Fibroblast of lung (primary cell): ENCODE measurements at regions not wholly inside any gene's neighbourhood (a gene's known extent, or its start where the extent isn't known, plus 50 kb on each side); places are given as distances from the start of the nearest gene placed in this dataset.

Experiments
- CTCF ChIP-seq, 2 donors: IDR thresholded peaks in 1 of 2; conservative IDR thresholded peaks in 1 of 2; 1 replicate in 1 of 2; 2 replicates in 1 of 2; pipeline ENCODE4 v1.5.1; 2011 to 2012; ENCODE audit warnings: low read length in 2 of 2, control low read depth in 1 of 2, inconsistent platforms in 1 of 2, low read depth in 1 of 2, mild to moderate bottlenecking in 1 of 2
- EZH2 ChIP-seq: IDR thresholded peaks from 2 replicates; pipeline ENCODE4 v1.5.1; 2012; ENCODE audit warnings: low read length, control low read depth, mild to moderate bottlenecking; ENCODE audit errors: missing control alignments

GRCh38 chr12:87756721-87757120, 272.5 kb downstream of the C12orf50 start:
- no peak for TF ChIP-seq CTCF (conservative IDR thresholded peaks at IDR 0.05 in 1 of 2, IDR thresholded peaks at IDR 0.05 in 1 of 2; ENCODE audit: low read depth in 1 of 2, low read length in 2 of 2)
- TF ChIP-seq EZH2, result no peak
